ENCODE measurements at regions not wholly inside any gene's neighbourhood (a gene's known extent, or its start where the extent isn't known, plus 50 kb on each side); places are given as distances from the start of the nearest gene placed in this dataset.
A peak's percentile ranks its signal among the peaks of the same experiment; 100 is the strongest.
"Not testable (repeated sequence)": the region's sequence is repeated elsewhere in the genome, so short reads cannot be mapped to it uniquely, and the experiment has no call there.

DNA sequence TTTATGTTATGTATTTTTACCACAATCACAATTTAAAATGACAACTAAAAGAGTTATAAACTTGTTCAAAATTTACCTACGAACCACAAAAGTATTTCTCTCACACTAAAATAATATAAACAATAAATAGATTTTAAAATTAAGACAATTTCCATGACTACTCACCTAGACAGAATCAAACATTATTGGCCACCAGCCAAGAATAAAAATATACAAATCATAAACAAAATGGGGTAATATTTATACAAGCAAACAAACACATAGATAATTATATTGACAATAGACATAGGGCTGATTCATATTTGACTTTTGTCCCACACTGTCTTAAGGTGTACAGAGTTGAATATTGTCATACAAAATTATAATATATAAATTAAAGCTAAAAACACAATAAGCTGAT is 119.6 kb upstream of the ZNF92 start:
- no peak for DNase-seq (ENCODE audit: low read depth in 2 of 3, low spot score in 2 of 3)

DNA sequence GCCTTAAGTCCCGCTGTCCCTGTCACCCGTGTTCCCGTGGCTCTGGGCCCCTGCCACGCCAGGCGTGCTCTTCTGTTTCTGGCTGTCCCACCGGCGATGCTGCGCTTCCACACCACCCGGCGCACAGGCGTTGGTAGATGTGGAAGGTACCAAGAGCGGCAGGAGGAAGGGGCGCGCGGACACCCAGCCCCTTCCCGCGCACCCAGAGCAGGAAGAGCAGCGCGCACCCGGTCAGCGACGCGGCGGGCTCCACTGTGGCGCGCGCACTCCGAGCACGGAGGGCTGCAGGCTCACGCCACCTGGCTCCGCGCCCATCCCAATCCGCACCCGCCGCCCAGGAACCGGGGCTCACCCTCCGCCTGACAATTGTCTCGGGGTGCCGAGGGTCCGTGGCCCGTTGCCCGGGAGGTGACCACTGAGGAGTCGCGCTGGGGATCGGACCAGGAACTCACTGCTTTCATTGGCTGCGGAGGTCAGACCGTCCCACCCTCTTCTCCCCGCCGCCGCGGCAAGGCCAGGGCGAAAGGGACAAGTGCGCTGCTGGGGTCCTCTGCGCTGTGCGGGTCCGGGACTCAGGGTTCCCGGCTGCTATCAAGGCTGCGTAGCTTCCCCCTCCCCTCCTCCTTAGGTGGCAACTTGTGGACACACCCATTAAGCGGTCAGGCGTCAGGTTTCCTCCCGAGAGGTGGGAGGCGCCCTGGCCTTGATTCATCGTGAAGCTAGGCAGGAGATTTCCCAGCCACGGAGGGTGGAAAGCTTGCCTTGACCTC is 121.6 kb upstream of the ZNF92 start:
- DNase-seq (ENCODE audit: low read depth in 2 of 3, low spot score in 2 of 3): no peak

DNA sequence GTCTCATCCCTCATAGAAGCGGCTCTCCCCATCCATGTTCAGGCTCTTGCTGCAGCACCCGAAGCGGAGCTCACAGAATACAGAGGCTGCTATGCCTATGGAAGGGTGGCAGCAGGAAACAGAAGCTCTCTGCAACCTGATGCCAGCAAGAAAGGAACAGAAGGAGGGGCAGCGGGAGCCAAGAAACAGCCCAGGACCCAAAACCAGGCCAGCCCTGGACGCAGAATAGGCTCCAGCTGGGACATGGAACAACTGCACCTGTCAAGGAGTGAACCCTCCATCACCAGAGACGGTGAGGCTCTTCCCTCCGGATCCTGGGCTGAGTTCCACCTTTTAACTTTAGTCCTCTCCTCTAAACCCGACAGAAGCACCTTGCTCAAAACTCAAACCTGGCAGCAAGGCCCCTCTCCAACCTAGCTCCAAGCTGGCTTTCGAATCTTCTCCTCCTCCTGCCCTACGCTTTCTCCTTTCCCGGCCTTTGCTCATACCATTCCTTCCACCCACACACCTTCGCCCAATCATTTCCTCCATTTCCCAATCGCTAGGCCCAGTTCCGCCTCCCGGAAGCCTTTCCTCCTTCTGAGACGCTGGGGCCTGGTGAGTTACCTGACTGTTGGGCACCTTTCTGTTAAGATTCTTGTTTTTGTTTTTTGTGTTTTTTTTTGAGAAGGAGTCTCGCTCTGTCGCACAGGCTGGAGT is 122.8 kb upstream of the ZNF92 start:
- no peak for DNase-seq (ENCODE audit: low read depth in 2 of 3, low spot score in 2 of 3)

DNA sequence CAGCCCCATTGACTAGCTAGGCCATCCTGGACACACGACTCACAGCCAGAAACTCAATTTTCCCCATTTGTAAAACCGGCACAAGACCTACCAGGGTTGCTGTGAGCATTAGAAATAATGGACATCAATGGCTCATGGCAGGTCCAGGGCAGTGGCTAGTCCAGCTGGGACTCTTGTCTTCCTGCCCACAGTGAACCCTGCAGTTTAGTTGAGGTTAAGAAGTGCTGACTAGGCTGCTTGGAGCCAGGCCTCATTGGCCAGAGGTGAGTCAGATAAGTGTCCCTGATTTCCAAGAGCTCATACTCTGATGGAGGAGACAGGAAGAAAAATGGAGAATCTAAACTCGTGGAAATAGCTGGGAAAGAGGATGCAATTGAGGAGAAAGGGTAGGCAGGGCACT is 123.4 kb upstream of the ZNF92 start:
- DNase-seq (ENCODE audit: low read depth in 2 of 3, low spot score in 2 of 3): no peak

DNA sequence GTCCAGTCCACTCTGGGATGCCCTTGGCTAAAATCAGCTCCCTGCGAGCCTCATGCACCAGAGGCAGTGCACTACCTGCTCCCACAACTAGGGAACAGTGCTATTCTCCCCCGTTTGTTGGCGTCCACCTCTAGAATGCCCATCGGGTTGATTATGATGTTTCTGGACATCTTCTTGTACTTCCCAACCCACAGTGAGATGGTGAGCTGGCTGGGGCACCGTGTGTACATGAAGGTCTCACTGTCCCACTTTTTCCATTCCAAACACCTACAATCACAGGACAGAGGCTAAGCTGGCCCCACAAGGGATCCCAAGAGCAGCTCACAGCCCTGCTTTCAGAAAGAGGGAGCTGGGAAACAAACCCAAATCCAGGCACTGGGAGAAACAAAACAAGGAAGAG is 126.2 kb upstream of the ZNF92 start:
- no peak for DNase-seq (ENCODE audit: low read depth in 2 of 3, low spot score in 2 of 3)

DNA sequence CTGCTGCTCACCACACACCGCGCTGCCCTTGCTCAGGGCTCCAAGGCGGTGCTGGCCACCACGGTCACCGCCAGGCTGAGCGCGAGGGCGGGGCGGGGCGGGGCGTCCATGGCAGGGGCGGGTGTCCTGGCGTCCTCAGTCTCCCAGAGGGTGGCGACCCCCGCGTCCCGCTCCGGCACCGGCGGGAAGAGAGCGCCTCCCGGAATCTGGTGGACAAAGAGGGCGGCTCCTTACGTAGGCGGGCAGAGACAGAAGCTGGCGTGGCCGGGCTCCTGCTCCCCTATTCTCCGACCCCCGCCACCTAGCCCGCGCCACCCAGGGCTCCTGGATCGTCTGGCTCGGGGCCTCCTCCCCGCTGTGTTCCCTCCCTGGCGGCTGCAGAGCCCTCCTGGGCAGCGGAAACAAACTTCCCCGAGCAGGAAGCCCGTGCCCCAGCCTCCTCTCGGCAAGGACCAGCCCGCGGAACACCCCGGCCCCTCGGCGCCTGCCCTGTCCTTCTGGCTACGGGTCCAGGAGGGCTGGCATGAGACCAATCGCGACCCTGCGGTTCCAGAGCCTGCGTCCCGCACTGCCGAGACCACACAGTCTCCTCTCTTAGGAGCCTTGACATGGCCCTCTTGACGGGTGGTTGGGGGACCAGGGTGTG is 133.8 kb upstream of the ZNF92 start:
- DNase-seq (ENCODE audit: low read depth in 2 of 3, low spot score in 2 of 3): no peak

DNA sequence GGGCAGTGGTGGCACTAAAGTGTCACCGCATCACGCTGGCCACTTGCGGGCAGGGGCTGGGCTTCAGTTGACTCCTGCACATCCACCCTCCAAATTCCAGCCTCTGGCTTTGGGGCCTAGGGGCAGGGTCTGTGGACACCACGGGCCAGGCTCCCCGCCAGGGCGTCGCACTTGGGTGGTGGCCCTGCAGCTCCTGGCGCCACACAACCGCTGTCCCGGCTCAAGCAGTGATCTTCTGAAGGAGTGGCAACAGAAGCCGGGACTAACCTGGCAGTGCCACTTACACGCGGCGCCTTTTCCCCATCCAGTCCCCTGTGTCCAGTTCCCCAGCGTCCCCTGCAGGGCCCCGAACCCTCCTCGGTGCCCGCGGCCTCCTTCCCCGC is 134.3 kb upstream of the ZNF92 start:
- no peak for DNase-seq (ENCODE audit: low read depth in 2 of 3, low spot score in 2 of 3)

DNA sequence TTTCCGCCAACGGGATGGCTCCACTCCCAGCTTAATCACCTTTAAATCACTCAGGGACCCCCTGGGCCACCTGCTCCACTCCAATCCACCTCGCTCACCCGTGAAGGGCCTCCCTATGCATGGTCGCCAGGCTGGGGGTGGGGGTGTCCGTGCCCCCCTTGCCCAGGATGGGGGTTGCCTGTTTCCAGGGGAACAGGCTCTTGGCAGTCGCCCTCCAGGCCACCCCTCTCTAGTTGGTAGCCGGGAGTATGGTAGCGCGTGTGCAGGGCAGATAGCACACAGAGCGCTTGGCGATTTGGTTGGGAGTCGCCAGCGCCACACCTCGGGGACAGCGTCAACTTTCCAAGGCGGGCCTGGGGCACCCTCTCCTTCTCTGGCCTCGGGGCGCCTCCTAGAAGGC is 134.9 kb upstream of the ZNF92 start:
- DNase-seq (ENCODE audit: low read depth in 2 of 3, low spot score in 2 of 3): no peak

DNA sequence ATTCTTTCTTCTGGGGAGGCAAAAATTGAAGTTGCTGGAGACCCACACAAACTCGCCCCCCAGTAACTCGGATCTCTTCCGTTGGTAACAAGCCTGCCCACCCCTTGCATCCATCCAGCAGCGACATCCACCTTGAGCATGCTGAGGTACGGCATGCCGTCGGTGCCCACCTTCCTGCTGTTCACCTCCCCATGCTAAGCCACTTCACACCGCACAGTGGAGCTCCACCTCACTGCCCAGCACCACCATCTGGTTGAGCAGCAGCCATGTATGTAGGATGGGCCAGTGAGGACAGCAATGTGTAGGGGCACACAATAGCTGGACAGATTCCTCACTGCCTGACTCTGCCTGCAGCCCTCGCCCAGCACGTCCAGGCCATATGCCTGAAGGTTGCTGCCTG is 138.1 kb upstream of the ZNF92 start:
- no peak for DNase-seq (ENCODE audit: low read depth in 2 of 3, low spot score in 2 of 3)

DNA sequence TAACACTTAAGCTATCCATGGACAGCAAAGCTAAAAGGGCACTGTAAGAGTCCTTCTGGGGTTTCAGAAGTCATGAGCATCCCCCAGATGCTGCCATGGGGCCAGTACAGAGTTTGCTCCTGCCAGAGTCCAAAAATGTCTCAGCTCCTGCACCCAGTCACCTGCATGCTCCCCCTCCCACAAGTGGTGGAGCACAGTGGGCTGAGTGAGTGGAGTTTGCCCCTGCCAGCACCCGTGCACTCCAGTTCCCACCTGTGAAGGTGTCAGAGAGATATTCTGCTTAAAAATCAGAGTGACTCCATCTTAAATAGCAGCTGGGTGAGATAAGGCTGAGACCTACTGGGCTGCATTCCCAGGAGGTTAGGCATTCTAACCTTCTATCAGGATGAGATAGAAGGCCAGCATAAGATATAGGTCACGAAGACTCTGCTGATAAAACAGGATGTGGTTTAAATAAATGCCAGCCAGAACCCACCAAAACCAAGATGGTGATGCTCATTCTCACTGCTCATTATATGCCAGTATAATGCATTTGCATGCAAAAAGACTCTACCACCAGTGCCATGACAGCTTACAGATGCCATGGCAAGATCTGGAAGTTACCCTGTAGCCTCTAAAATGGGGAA is 140.1 kb upstream of the ZNF92 start:
- no peak for DNase-seq (ENCODE audit: low read depth in 2 of 3, low spot score in 2 of 3)

DNA sequence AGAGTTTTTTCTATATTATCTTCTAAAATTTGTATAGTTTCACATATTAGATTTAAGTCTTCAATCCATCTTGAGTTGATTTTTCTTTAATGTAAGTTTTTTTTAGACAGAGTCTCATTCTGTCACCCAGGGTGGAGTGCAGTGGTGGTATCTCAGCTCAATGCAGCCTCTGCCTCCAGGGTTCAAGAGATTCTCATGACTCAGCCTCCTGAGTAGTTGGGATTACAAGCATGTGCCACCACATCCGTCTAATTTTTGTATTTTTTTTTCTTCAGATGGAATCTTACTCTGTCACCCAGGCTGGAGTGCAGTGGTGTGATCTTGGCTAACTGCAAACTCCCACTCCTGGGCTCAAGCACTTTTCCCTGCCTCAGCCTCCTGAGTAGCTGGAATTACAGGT is 143.4 kb upstream of the ZNF92 start:
- DNase-seq (ENCODE audit: low read depth in 2 of 3, low spot score in 2 of 3): no peak

DNA sequence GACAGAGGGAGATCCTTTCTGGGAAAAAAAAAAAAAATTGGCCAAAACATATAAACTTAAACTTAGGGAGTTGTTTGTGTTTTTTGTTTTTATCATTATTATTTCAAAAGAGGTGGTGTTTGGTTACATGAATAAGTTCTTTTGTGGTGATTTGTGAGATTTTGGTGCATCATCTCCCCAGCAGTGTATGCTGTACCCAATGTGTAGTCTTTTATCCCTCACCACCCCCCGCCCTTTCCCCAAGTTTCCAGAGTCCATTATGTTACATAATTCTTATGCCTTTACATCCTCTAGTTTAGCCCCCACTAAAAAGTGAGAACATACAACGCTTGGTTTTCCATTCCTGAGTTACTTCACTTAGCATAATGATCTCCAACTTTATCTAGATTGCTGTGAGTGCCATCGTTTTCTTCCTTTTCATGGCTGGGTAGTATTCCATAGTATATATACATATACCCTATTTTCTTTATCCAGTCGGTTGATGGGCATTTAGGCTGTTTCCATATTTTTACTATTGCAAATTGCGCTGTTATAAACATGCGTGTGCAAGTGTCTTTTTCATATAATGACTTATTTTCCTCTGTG is 148.1 kb upstream of the ZNF92 start:
- no peak for DNase-seq (ENCODE audit: low read depth in 2 of 3, low spot score in 2 of 3)

DNA sequence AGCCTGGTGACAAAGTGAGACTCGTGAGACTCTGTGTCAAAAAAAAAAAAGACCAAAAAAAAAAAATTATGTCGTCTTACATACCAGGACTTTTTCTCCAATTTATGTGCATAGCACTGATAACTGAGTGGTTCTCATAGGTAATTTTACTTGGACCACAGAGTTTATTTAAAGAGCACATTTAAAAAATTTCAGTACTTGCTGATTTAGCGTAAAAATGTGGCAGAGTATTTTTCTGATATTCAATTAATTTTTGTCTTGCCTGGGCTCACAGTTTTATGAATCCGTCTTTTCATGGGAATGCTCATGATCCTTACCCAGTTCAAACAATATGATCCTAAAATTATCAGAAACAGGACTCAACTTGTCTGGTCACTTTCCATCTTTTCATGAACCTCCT is 151.0 kb upstream of the ZNF92 start:
- no peak for DNase-seq (ENCODE audit: low read depth in 2 of 3, low spot score in 2 of 3)

DNA sequence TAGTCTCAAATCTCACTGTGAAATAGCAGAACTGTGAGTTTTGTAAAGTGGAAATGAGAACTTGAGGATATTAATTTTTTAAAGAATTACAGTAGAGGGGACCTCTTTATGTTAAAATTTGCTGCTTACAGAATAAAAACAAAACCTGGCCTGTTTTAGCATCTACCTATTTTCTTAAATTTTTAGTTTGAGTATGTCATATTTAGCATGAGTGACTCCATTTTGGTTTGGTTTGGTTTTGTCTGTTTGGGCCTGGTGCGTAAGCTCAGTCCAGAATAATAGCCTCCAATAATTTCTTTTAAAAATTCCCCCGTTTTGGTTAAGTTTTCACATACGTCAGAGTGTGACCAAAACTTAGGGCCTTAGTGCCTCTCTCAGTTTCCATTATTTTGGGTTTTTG is 152.0 kb upstream of the ZNF92 start:
- no peak for DNase-seq (ENCODE audit: low read depth in 2 of 3, low spot score in 2 of 3)

DNA sequence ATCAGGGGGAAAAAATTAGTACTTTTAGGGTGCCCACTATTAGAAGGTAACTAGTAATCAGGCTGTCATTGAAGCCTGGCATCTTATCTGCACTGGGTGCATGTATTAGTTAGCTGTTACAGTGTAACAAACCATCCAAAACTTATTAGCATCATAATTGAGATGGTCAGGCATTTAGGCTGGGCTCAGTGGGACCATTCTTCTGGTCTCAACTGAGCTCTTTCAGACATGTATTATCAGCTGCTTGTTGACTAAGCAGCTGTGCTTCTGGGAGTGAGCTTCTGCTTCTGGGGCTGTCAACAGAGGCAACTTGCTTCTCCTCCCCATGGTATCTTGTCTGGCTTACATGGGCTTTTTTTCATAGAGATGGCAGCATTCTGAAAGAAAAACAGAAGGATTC is 154.0 kb upstream of the ZNF92 start:
- DNase-seq (ENCODE audit: low read depth in 2 of 3, low spot score in 2 of 3): no peak

DNA sequence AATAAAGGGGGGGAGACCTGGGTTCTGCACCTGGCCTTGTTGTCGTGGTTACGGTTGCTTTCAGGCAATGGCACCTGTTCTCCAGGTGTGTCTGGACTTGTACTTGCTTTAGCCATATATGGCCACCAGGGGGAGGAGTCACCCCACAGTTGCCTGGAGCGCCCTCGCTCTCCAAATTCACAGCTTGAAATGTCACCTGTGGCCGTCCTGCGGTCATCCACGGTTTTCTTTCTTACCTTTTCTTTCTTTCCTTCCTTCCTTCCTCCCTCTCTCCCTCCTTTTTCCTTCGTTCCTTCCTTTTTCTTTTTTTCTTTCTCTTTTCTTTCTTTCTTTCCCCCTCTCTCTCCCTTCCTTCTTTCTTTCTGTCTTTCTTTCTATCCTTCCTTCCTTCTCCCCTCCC is 157.2 kb upstream of the ZNF92 start:
- peak in 2 of 3 experiments; percentile 12 to 14 for DNase-seq (ENCODE audit: low read depth in 2 of 3, low spot score in 2 of 3)

DNA sequence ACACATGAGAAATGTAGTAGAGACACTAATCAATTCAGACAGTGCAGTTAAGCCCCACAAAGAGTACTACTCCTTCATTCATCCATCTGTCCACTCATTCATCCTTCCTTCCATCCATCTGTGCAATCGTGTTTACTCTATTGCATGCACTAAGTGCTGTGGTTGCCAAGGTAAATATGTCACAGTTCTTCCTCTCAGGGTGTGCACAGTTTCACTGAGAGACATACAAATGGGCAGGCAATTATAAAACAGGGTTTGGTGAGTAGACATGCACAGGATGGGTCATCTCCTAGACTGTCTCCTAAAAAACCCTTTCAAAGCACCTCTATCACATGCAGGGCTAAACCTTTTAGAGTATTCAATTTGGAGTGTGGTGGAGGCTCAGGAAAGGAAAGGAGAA is 160.4 kb upstream of the ZNF92 start:
- DNase-seq (ENCODE audit: low read depth in 2 of 3, low spot score in 2 of 3): not testable (repeated sequence)

DNA sequence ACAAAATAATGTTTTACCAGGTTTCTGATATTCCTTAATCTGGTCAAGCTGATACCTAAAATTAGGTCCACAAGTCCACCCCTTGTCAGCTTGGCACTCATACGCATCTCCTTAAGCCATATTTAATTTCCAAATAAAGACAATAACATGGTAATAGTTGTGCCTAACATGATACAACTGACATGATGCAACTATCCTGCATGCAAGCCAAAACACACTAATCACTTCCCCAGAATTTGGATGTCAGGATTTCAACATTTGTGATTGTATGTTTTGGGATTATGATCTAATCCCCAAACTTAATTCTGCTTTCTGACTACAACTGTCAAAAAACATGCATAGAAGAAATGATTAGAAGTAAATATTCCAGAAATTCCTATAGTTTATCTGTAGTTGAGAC is 174.4 kb upstream of the ZNF92 start:
- not testable (repeated sequence) for DNase-seq (ENCODE audit: low read depth in 2 of 3, low spot score in 2 of 3)

DNA sequence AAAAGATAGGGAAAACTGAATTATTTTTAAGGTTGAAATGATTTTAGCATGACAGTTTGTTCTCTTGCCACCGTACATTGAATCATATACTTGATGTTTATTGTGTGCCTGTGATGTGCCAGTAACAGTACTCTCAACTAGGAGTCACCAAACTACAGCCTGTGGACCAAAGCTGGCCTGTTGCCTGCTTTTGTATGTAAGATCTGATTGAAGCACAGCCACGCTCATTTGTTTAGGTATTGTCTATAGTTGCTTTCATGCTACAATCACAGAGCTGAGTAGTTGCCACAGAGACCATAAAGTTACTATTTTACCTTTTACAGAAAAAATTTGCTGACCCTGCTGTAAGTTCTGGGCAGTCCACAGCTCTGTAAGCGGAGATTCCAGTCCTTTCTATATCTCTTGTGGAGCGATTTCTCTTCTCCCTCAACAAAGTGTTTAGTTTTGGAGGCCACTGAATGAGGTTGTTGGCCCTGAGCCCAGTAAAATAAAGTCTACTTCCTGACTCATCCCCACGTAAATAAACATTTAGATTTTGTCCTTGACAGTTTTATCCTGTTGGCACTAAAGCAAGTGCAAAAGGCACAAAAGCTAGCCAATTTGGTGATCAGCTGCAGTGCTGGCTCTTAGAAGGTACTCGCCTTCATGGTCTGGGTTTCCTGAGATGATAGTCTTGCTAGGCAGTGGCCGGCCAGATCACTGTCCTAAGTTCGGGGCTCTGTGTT is 180.2 kb upstream of the ZNF92 start:
- not testable (repeated sequence) for DNase-seq (ENCODE audit: low read depth in 2 of 3, low spot score in 2 of 3)

DNA sequence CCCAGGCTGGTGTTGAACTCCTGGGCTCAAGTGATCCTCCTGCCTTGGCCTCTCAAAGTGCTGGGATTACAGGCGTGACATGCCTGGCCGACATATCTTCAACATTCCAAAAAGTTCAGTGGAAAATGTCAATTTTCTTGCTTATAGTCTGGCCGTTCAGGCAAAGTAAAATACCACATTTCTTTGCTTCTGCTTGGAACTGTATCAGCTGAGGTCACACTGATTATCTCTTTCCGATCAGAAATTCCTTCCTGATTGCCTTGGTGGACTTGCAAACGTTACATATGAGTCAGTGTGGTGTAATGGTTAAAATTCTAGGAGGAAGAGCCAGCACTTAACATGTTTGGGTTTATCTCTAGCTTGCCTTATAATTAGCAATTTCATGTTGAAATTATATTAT is 170.6 kb upstream of the ERV3-1 start:
- DNase-seq (ENCODE audit: low read depth in 2 of 3, low spot score in 2 of 3): not testable (repeated sequence)

DNA sequence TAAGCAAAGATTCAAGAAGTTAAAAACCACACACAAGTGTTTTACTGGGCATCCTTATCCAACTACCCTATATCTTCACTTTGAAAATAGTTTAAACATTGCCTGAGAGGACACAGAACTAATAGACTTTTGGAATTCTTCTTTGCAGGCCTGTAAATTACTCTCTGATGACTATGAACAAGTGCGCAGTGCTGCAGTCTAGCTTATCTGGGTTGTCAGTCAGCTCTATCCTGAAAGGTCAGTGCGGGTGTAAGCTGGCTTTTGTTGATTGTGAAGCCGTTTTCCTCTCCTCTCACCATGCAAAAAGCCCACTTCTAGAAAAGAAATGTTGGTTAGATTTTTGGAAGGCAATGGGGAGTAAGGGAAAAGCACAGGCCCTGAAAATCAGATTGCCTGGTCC is 143.6 kb upstream of the ERV3-1 start:
- not testable (repeated sequence) for DNase-seq (ENCODE audit: low read depth in 2 of 3, low spot score in 2 of 3)

Measured in activated CD8-positive, alpha-beta memory T cell treated with anti-CD3 and anti-CD28 coated beads for 48 hours (primary cell).